ENCODE measurements at regions not wholly inside any gene's neighbourhood (a gene's known extent, or its start where the extent isn't known, plus 50 kb on each side); places are given as distances from the start of the nearest gene placed in this dataset.

DNA sequence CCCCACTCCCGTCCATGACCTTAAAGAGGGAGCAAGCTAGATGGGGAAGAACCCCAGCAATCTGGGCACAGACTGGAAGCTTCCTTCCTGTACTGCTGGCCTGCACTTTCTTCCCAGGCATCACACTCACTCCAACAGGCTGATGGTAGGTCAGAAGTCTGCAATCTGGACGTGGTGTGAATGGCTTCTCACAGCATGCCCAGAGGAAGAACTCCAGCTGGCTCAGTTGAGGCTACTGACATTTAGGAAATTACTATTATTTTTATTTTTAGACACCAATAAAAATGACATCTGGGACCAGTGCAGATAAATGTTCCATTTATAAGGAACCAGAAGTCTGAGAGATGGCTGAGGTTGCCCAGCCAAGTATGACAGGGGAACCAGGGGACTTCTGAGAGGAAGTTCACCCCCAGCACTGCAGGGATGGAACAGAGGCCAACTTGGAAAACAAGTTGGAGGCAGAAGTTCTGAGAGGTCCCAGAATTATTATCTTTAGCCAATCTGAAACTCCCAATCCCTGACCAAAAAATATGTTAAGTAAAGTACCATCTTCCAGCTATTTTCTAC is 163.8 kb upstream of the CTNNB1 start:
- TF ChIP-seq CTCF (conservative IDR thresholded peaks at IDR 0.05; ENCODE audit: low read length) (no peak), EZH2phosphoT487 (IDR thresholded peaks at IDR 0.05; ENCODE audit: borderline replicate concordance) (no peak)

All from Loucy (cell line).